Testis (tissue), 2 donors: ENCODE measurements at regions not wholly inside any gene's neighbourhood (a gene's known extent, or its start where the extent isn't known, plus 50 kb on each side); places are given as distances from the start of the nearest gene placed in this dataset.

Source experiments
- CTCF ChIP-seq, 3 experiments: fragments of 450-650 bp in 2 of 3; fragments of 200-600 bp in 1 of 3; sonication (generic) in 1 of 3; IDR thresholded peaks; one replicate each; pipeline ENCODE4 v1.5.1; 2016 to 2019; ENCODE audit warnings: antibody characterized with exemption in 3 of 3, mild to moderate bottlenecking in 2 of 3, moderate library complexity in 1 of 3
- POLR2A ChIP-seq: fragments of 450-650 bp; IDR thresholded peaks from one replicate; pipeline ENCODE4 v1.6.1; 2017; ENCODE audit warnings: antibody characterized with exemption, mild to moderate bottlenecking, moderate library complexity

- no peak for TF ChIP-seq CTCF (IDR thresholded peaks at IDR 0.05)
- TF ChIP-seq POLR2A = no peak
Observed at GRCh38 chr4:124123721-124124120, 588.8 kb downstream of the ANKRD50 start.
